LNCAP (cell line): ENCODE measurements at regions not wholly inside any gene's neighbourhood (a gene's known extent, or its start where the extent isn't known, plus 50 kb on each side); places are given as distances from the start of the nearest gene placed in this dataset.

Experiments used
- CTCF ChIP-seq: fragments of 450-650 bp; IDR thresholded peaks from 2 replicates; pipeline ENCODE4 v1.5.1; 2017; ENCODE audit warnings: mild to moderate bottlenecking

- TF ChIP-seq CTCF: no peak
Observed at GRCh38 chr22:48307931-48308330, 1519.7 kb downstream of the BRD1 start.

GRCh38 chr22:48306785-48307510, 1520.7 kb downstream of the BRD1 start:
- TF ChIP-seq CTCF: no peak

- TF ChIP-seq CTCF: no peak
Observed at GRCh38 chr22:48306284-48306683, 1521.4 kb downstream of the BRD1 start.

GRCh38 chr22:48305726-48306235, 1521.9 kb downstream of the BRD1 start:
- TF ChIP-seq CTCF: no peak

GRCh38 chr22:48303369-48303725, 1524.3 kb downstream of the BRD1 start:
- no peak for TF ChIP-seq CTCF

GRCh38 chr22:48302657-48303368, 1524.9 kb downstream of the BRD1 start:
- TF ChIP-seq CTCF: no peak

GRCh38 chr22:48301908-48302307, 1525.8 kb downstream of the BRD1 start:
- no peak for TF ChIP-seq CTCF
